DMS 273 treated with DMSO at 0.1 percent for 48 hours (cell line): ENCODE measurements at regions not wholly inside any gene's neighbourhood (a gene's known extent, or its start where the extent isn't known, plus 50 kb on each side); places are given as distances from the start of the nearest gene placed in this dataset.

Source experiments
- DNase-seq: peaks from one replicate; lab custom pipeline; 2025; lab: John Stamatoyannopoulos, UW

GRCh38 chr9:107948601-107949000 lies 459.0 kb upstream of the KLF4 start:
- DNase-seq = no peak

GRCh38 chr9:107948086-107948485 lies 458.5 kb upstream of the KLF4 start:
- DNase-seq = no peak

GRCh38 chr9:107946364-107947141 lies 457.0 kb upstream of the KLF4 start:
- no peak for DNase-seq

- DNase-seq = no peak
Measured at GRCh38 chr9:107945961-107946360, 456.4 kb upstream of the KLF4 start.

GRCh38 chr9:107945493-107945892 lies 455.9 kb upstream of the KLF4 start:
- DNase-seq = no peak

- no peak for DNase-seq
Measured at GRCh38 chr9:107944387-107944786, 454.8 kb upstream of the KLF4 start.

- DNase-seq = no peak
Measured at GRCh38 chr9:107943901-107944300, 454.3 kb upstream of the KLF4 start.

- DNase-seq = no peak
Measured at GRCh38 chr9:107942856-107943255, 453.3 kb upstream of the KLF4 start.

GRCh38 chr9:107942291-107942690 lies 452.7 kb upstream of the KLF4 start:
- DNase-seq = no peak

- DNase-seq = no peak
Measured at GRCh38 chr9:107940616-107941595, 451.3 kb upstream of the KLF4 start.

- DNase-seq = no peak
Measured at GRCh38 chr9:107938801-107939386, 449.3 kb upstream of the KLF4 start.

- DNase-seq = no peak
Measured at GRCh38 chr9:107935931-107936330, 446.4 kb upstream of the KLF4 start.

- DNase-seq = no peak
Measured at GRCh38 chr9:107933516-107933915, 443.9 kb upstream of the KLF4 start.

GRCh38 chr9:107933097-107933496 lies 443.5 kb upstream of the KLF4 start:
- DNase-seq = no peak

GRCh38 chr9:107932601-107933000 lies 443.0 kb upstream of the KLF4 start:
- no peak for DNase-seq

GRCh38 chr9:107932046-107932445 lies 442.5 kb upstream of the KLF4 start:
- no peak for DNase-seq

GRCh38 chr9:107931071-107931715 lies 441.6 kb upstream of the KLF4 start:
- no peak for DNase-seq

- DNase-seq = no peak
Measured at GRCh38 chr9:107929443-107929842, 439.9 kb upstream of the KLF4 start.

- DNase-seq = no peak
Measured at GRCh38 chr9:107928701-107929371, 439.3 kb upstream of the KLF4 start.

GRCh38 chr9:107927276-107927675 lies 437.7 kb upstream of the KLF4 start:
- no peak for DNase-seq

GRCh38 chr9:107925749-107926297 lies 436.3 kb upstream of the KLF4 start:
- DNase-seq = no peak
